Hematopoietic multipotent progenitor cell (in vitro differentiated cells): ENCODE measurements at regions not wholly inside any gene's neighbourhood (a gene's known extent, or its start where the extent isn't known, plus 50 kb on each side); places are given as distances from the start of the nearest gene placed in this dataset.
A peak's percentile ranks its signal among the peaks of the same experiment; 100 is the strongest.

Experiments
- DNase-seq, 3 donors: peaks; one replicate each; pipeline ENCODE4 v3.0.0-alpha.2; 2011 to 2015; ENCODE audit warnings: low read depth in 2 of 3, low spot score in 2 of 3

- peak in 2 of 3 donors; percentile 14 to 55 for DNase-seq
Measured at GRCh38 chr7:25391295-25391861, 163.1 kb upstream of the NPVF start.

GRCh38 chr7:25391961-25392587, 163.8 kb upstream of the NPVF start:
- DNase-seq, result no peak

GRCh38 chr7:25392588-25393338, 164.5 kb upstream of the NPVF start:
- no peak for DNase-seq

- DNase-seq, result no peak
Measured at GRCh38 chr7:25395976-25396375, 167.7 kb upstream of the NPVF start.

- DNase-seq, result no peak
Measured at GRCh38 chr7:25396668-25397067, 168.4 kb upstream of the NPVF start.

- no peak for DNase-seq
Measured at GRCh38 chr7:25398418-25398817, 170.1 kb upstream of the NPVF start.

GRCh38 chr7:25399000-25399750, 170.9 kb upstream of the NPVF start:
- no peak for DNase-seq

- DNase-seq, result no peak
Measured at GRCh38 chr7:25402532-25402931, 174.2 kb upstream of the NPVF start.

GRCh38 chr7:25405736-25406135, 177.4 kb upstream of the NPVF start:
- DNase-seq, result no peak

GRCh38 chr7:25407053-25407452, 178.8 kb upstream of the NPVF start:
- no peak for DNase-seq

GRCh38 chr7:25408012-25408687, 179.9 kb upstream of the NPVF start:
- DNase-seq, result no peak

- no peak for DNase-seq
Measured at GRCh38 chr7:25408876-25409275, 180.6 kb upstream of the NPVF start.

- no peak for DNase-seq
Measured at GRCh38 chr7:25409897-25410636, 181.8 kb upstream of the NPVF start.

GRCh38 chr7:25420771-25421170, 192.5 kb upstream of the NPVF start:
- no peak for DNase-seq

- DNase-seq, result no peak
Measured at GRCh38 chr7:25424113-25424512, 195.8 kb upstream of the NPVF start.

GRCh38 chr7:25424855-25425254, 196.6 kb upstream of the NPVF start:
- no peak for DNase-seq

GRCh38 chr7:25427721-25428120, 199.4 kb upstream of the NPVF start:
- DNase-seq, result peak in 1 of 3 donors; percentile 17

- no peak for DNase-seq
Measured at GRCh38 chr7:25429731-25430130, 201.4 kb upstream of the NPVF start.

GRCh38 chr7:25430200-25430931, 202.1 kb upstream of the NPVF start:
- DNase-seq, result no peak
